CD14-positive monocyte (primary cell): ENCODE measurements at regions not wholly inside any gene's neighbourhood (a gene's known extent, or its start where the extent isn't known, plus 50 kb on each side); places are given as distances from the start of the nearest gene placed in this dataset.

ENCODE experiments used
- DNase-seq, 3 donors: peaks; one replicate each; pipeline ENCODE4 v3.0.0-alpha.2; 2011 to 2022
- H2AFZ ChIP-seq: 2 replicates; pipeline ENCODE4 v1.6.0; 2012; ENCODE audit warnings: mild to moderate bottlenecking, low read depth, low read length, inconsistent platforms; ENCODE audit not compliant: insufficient read depth, poor library complexity, severe bottlenecking
- H3K27ac ChIP-seq, 2 donors: 1 replicate in 1 of 2; 2 replicates in 1 of 2; pipeline ENCODE4 v1.5.1; 2012 to 2013; ENCODE audit warnings: low read length in 2 of 2, control low read depth in 1 of 2, inconsistent platforms in 1 of 2, low read depth in 1 of 2, mild to moderate bottlenecking in 1 of 2
- H3K27me3 ChIP-seq, 2 donors: one replicate each; pipeline versions ENCODE4 v1.6.0 to v1.6.1; 2011 to 2013; ENCODE audit warnings: low read length in 2 of 2; ENCODE audit not compliant: control insufficient read depth in 2 of 2, insufficient read depth in 2 of 2
- H3K36me3 ChIP-seq, 2 donors: replicated peaks in 1 of 2; 1 replicate in 1 of 2; 2 replicates in 1 of 2; pipeline versions ENCODE4 v1.5.1 to v1.6.1; 2012 to 2013; ENCODE audit warnings: low read length in 2 of 2, control low read depth in 1 of 2, inconsistent platforms in 1 of 2, mild to moderate bottlenecking in 1 of 2; ENCODE audit not compliant: insufficient read depth in 2 of 2, control insufficient read depth in 1 of 2
- H3K4me1 ChIP-seq, 2 donors: 1 replicate in 1 of 2; 2 replicates in 1 of 2; pipeline versions ENCODE4 v1.5.1 to v1.6.1; 2012 to 2013; ENCODE audit warnings: low read length in 2 of 2, control low read depth in 1 of 2, inconsistent platforms in 1 of 2, mild to moderate bottlenecking in 1 of 2, moderate library complexity in 1 of 2; ENCODE audit not compliant: insufficient read depth in 2 of 2, control insufficient read depth in 1 of 2
- H3K4me2 ChIP-seq: replicated peaks from 2 replicates; pipeline ENCODE3; 2012; ENCODE audit warnings: low read length, moderate library complexity, mild to moderate bottlenecking; ENCODE audit not compliant: poor library complexity, severe bottlenecking; ENCODE audit errors: extremely low read depth
- H3K4me3 ChIP-seq, 3 experiments: fragments of 200-600 bp in 1 of 3; sonication (generic) in 1 of 3; replicated peaks in 1 of 3; 1 replicate in 2 of 3; 2 replicates in 1 of 3; pipeline ENCODE4 v1.5.1; 2011 to 2013; ENCODE audit warnings: low read length in 3 of 3, mild to moderate bottlenecking in 3 of 3, control low read depth in 2 of 3, low read depth in 2 of 3, inconsistent platforms in 1 of 3, moderate library complexity in 1 of 3
- H3K79me2 ChIP-seq: 2 replicates; pipeline ENCODE4 v1.6.0; 2012; ENCODE audit warnings: mild to moderate bottlenecking, control low read depth, inconsistent platforms, low read length, moderate library complexity; ENCODE audit not compliant: insufficient read depth
- H3K9ac ChIP-seq: 2 replicates; pipeline ENCODE4 v1.6.0; 2017; ENCODE audit warnings: low read length, mild to moderate bottlenecking; ENCODE audit not compliant: insufficient read depth, poor library complexity, severe bottlenecking
- H3K9me3 ChIP-seq, 2 donors: replicated peaks in 1 of 2; 1 replicate in 1 of 2; 2 replicates in 1 of 2; pipeline versions ENCODE4 v1.5.1 to v1.6.1; 2012 to 2013; ENCODE audit warnings: low read length in 2 of 2, control low read depth in 1 of 2; ENCODE audit not compliant: control insufficient read depth in 1 of 2, insufficient read depth in 1 of 2
- H4K20me1 ChIP-seq: 2 replicates; pipeline ENCODE4 v1.6.0; 2012; ENCODE audit warnings: mild to moderate bottlenecking, low read length, control low read depth, moderate library complexity; ENCODE audit not compliant: insufficient read depth
- H3K27ac Mint-ChIP-seq, 7 donors: one replicate each; pipeline ENCODE4 v1.8.0; 2020; ENCODE audit warnings: mild to moderate bottlenecking in 7 of 7, mixed read lengths in 7 of 7, moderate library complexity in 6 of 7, inconsistent platforms in 2 of 7
- H3K27me3 Mint-ChIP-seq, 3 donors: one replicate each; pipeline ENCODE4 v1.8.0; 2021 to 2022; ENCODE audit warnings: low read depth in 3 of 3, mild to moderate bottlenecking in 3 of 3, mixed read lengths in 3 of 3, moderate library complexity in 3 of 3, inconsistent platforms in 1 of 3
- H3K36me3 Mint-ChIP-seq, 2 donors: one replicate each; pipeline ENCODE4 v1.8.0; 2020; ENCODE audit warnings: mixed read lengths in 2 of 2, inconsistent platforms in 1 of 2, mild to moderate bottlenecking in 1 of 2
- H3K4me1 Mint-ChIP-seq: one replicate; pipeline ENCODE4 v1.8.0; 2020; ENCODE audit warnings: mild to moderate bottlenecking, mixed read lengths
- H3K4me3 Mint-ChIP-seq, 2 donors: one replicate each; pipeline ENCODE4 v1.8.0; 2020; ENCODE audit warnings: mild to moderate bottlenecking in 2 of 2, mixed read lengths in 2 of 2, moderate library complexity in 1 of 2
- H3K9me3 Mint-ChIP-seq, 7 donors: one replicate each; pipeline ENCODE4 v1.8.0; 2020 to 2022; ENCODE audit warnings: mixed read lengths in 7 of 7, mild to moderate bottlenecking in 6 of 7, moderate library complexity in 6 of 7, inconsistent platforms in 2 of 7
- WGBS: methylation state at CpG from one replicate; pipeline ENCODE4 v1.1.5; 2013; ENCODE audit warnings: missing lambda C conversion rate; ENCODE audit not compliant: insufficient coverage; 5-methylcytosine and 5-hydroxymethylcytosine counted together
- intact Hi-C, 2 donors: fragments of 100-400 bp; cut with micrococcal nuclease; formaldehyde crosslinking; loops; one replicate each; pipeline versions ENCODE4 v1.15.0 to v1.15.1; 2023
- TF ChIP-seq, protein P1 (sequence below): fragments of 200-600 bp; IDR thresholded peaks from one replicate; pipeline ENCODE4 v1.8.0; 2022; ENCODE audit warnings: antibody characterized with exemption, mild to moderate bottlenecking

DNA sequence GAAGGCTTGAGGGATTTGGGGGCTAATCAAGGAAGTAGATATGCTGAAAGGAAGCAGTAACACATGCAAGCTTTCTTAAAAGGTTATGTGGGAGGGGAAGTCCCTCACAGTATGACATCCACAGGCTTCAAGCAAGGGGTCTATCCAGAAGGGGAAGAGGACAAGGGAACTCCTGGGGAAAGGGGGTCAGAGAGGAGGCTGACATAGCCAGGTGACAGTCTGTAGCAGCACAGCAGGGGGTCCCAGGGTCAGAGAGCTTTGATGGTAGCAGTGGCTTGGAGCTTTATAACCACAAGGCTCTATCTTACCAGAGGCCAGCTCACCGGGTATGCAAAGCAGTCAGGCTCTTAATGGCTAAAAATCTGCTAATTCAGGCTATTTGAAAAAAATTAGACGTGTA is 150.6 kb upstream of the NSMCE3 start:
- Histone ChIP-seq H3K4me1 (no peaks in the 10 kb centered on the region), H3K4me3 (no peak overlapping the region), H3K79me2 (no peaks in the 10 kb centered on the region), H3K36me3 (no peaks in the 10 kb centered on the region), H3K27me3 (no peaks in the 10 kb centered on the region), H4K20me1 (no peaks in the 10 kb centered on the region), H3K9me3 (peaks cover 9 to 22% of the 10 kb centered on the region in 2 donors), H3K9ac (no peak overlapping the region), H3K4me2 (no peak overlapping the region), H2AFZ (no peak overlapping the region), H3K27ac (no peak overlapping the region)
- peaks cover 0 to 2% (median 2%) of the 10 kb centered on the region in 3 donors for H3K27me3 Mint-ChIP-seq
- TF ChIP-seq, protein P1, sequence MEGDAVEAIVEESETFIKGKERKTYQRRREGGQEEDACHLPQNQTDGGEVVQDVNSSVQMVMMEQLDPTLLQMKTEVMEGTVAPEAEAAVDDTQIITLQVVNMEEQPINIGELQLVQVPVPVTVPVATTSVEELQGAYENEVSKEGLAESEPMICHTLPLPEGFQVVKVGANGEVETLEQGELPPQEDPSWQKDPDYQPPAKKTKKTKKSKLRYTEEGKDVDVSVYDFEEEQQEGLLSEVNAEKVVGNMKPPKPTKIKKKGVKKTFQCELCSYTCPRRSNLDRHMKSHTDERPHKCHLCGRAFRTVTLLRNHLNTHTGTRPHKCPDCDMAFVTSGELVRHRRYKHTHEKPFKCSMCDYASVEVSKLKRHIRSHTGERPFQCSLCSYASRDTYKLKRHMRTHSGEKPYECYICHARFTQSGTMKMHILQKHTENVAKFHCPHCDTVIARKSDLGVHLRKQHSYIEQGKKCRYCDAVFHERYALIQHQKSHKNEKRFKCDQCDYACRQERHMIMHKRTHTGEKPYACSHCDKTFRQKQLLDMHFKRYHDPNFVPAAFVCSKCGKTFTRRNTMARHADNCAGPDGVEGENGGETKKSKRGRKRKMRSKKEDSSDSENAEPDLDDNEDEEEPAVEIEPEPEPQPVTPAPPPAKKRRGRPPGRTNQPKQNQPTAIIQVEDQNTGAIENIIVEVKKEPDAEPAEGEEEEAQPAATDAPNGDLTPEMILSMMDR, result no peak
- 100% methylated on average over 1 of the region's 2 CpGs for WGBS
- no peaks in the 10 kb centered on the region for H3K36me3 Mint-ChIP-seq
- no peak overlapping the region for H3K27ac Mint-ChIP-seq
- DNase-seq, result no peak
- no peaks in the 10 kb centered on the region for H3K4me1 Mint-ChIP-seq
- peaks cover 3 to 22% (median 14%) of the 10 kb centered on the region in 7 donors for H3K9me3 Mint-ChIP-seq
- H3K4me3 Mint-ChIP-seq, result no peak overlapping the region
- intact Hi-C loops, result no loop called here

DNA sequence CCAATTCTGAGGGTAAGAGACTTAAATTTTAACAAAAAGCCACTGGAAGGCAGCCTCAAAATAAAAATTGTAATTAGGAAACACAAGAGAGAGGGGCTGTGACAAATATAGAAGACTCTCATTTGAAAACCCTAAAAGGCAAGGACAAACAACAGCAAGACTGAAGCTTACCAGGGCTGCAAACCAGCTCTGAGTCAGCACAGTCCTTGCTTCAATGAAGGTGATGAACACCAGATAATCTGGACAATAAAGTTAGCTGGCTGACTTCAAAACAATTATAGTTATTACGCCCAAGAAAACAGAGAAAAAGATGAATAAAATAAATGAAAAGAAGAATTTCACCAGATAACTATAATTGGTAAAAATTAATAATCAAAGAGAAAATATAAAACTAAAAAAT is 149.3 kb upstream of the NSMCE3 start:
- H3K27ac ChIP-seq, result no peak overlapping the region
- DNase-seq, result no peak
- Mint-ChIP-seq H3K27ac (no peak overlapping the region), H3K27me3 (peaks cover 0 to 2% (median under 1%) of the 10 kb centered on the region in 3 donors), H3K4me3 (no peak overlapping the region), H3K36me3 (no peaks in the 10 kb centered on the region), H3K9me3 (peaks cover 4 to 24% (median 9%) of the 10 kb centered on the region in 7 donors), H3K4me1 (no peaks in the 10 kb centered on the region)
- no CpG with 5 or more reads among the region's 1 CpG for WGBS
- TF ChIP-seq, protein P1, result no peak
- no peaks in the 10 kb centered on the region for H3K27me3 ChIP-seq
- H3K4me1 ChIP-seq, result no peaks in the 10 kb centered on the region
- no peaks in the 10 kb centered on the region for H3K79me2 ChIP-seq
- H3K4me3 ChIP-seq, result no peak overlapping the region
- intact Hi-C loops, result no loop called here
- H3K9ac ChIP-seq, result no peak overlapping the region
- no peaks in the 10 kb centered on the region for H4K20me1 ChIP-seq
- no peaks in the 10 kb centered on the region for H3K36me3 ChIP-seq
- no peak overlapping the region for H2AFZ ChIP-seq
- no peak overlapping the region for H3K4me2 ChIP-seq
- H3K9me3 ChIP-seq, result peaks cover 1 to 13% of the 10 kb centered on the region in 2 donors
